Stomach (tissue), 8 donors: ENCODE measurements at regions not wholly inside any gene's neighbourhood (a gene's known extent, or its start where the extent isn't known, plus 50 kb on each side); places are given as distances from the start of the nearest gene placed in this dataset.

Experiments
- DNase-seq, 2 donors: peaks; one replicate each; pipeline versions ENCODE4 v3.0.0 to v3.0.0-alpha.2; 2013 to 2019
- H3K27ac ChIP-seq, 5 donors: fragments of 200-600 bp in 4 of 5; sonication (generic) in 4 of 5; one replicate each; pipeline ENCODE4 v1.5.1; 2013 to 2019; ENCODE audit warnings: mild to moderate bottlenecking in 1 of 5, moderate library complexity in 1 of 5
- H3K27me3 ChIP-seq, 3 donors: fragments of 200-600 bp; sonication (generic); one replicate each; pipeline ENCODE4 v1.5.1; 2017 to 2019; ENCODE audit warnings: mixed run types in 1 of 3
- H3K36me3 ChIP-seq, 4 donors: fragments of 200-600 bp; sonication (generic); 1 replicate in 3 of 4; 2 replicates in 1 of 4; pipeline ENCODE4 v1.5.1; 2016 to 2019
- H3K4me1 ChIP-seq, 4 donors: fragments of 200-600 bp; sonication (generic); one replicate each; pipeline ENCODE4 v1.5.1; 2016 to 2019
- H3K4me3 ChIP-seq, 4 donors: fragments of 200-600 bp; sonication (generic) in 3 of 4; one replicate each; pipeline ENCODE4 v1.5.1; 2016 to 2019; ENCODE audit warnings: mild to moderate bottlenecking in 1 of 4
- H3K9me3 ChIP-seq, 4 donors: fragments of 200-600 bp; sonication (generic); one replicate each; pipeline ENCODE4 v1.5.1; 2016 to 2019
- CTCF ChIP-seq, 7 experiments: fragments of 450-650 bp in 4 of 7; fragments of 200-600 bp in 3 of 7; sonication (generic) in 3 of 7; IDR thresholded peaks; one replicate each; pipeline ENCODE4 v1.5.1; 2016 to 2019; ENCODE audit warnings: antibody characterized with exemption in 7 of 7, control low read depth in 2 of 7, mild to moderate bottlenecking in 1 of 7
- EP300 ChIP-seq: sonication (generic); formaldehyde crosslinking; IDR thresholded peaks from one replicate; pipeline ENCODE4 v1.6.1; 2017; ENCODE audit warnings: antibody characterized with exemption
- POLR2A ChIP-seq, 4 donors: fragments of 450-650 bp; IDR thresholded peaks; one replicate each; pipeline ENCODE4 v1.6.1; 2016; ENCODE audit warnings: antibody characterized with exemption in 4 of 4, control low read depth in 2 of 4, mild to moderate bottlenecking in 1 of 4, moderate library complexity in 1 of 4
- POLR2AphosphoS5 ChIP-seq, 3 donors: sonication (generic); formaldehyde crosslinking; IDR thresholded peaks; one replicate each; pipeline ENCODE4 v1.6.1; 2016; ENCODE audit warnings: antibody characterized with exemption in 3 of 3
- WGBS, 5 donors: extraction: QIAGEN DNeasy Blood & Tissue Kit in 3 of 5; methylation state at CpG; one replicate each; pipeline versions ENCODE4 v1.1.5 to v1.1.7; 2013 to 2018; 5-methylcytosine and 5-hydroxymethylcytosine counted together
- intact Hi-C: fragments of 100-400 bp; cut with DNase I; formaldehyde crosslinking; loops from one replicate; pipeline ENCODE4 v1.15.1; 2023; ENCODE audit warnings: low total_unique reads
- donor health status: healthy with polysubstance abuse.
- donor health status: Bipolar disorder and iron deficiency.
- donor health status: healthy.

GRCh38 chr3:80010021-80010571 lies 242.3 kb upstream of the ROBO1 start:
- 68 to 71% (median 71%) methylated on average over 2 of the region's 2 CpGs for WGBS, 5 donors
- Histone ChIP-seq H3K27ac (no peak overlapping the region), H3K36me3 (no peaks in the 10 kb centered on the region), H3K4me1 (no peaks in the 10 kb centered on the region), H3K4me3 (no peak overlapping the region), H3K27me3 (no peaks in the 10 kb centered on the region), H3K9me3 (no peaks in the 10 kb centered on the region)
- intact Hi-C loops = no loop called here
- no peak for DNase-seq
- TF ChIP-seq POLR2AphosphoS5 (IDR thresholded peaks at IDR 0.05) (no peak), POLR2A (IDR thresholded peaks at IDR 0.05) (no peak), EP300 (no peak), CTCF (IDR thresholded peaks at IDR 0.05) (no peak)

- Histone ChIP-seq H3K27ac (no peak overlapping the region), H3K9me3 (peaks cover 0 to 4% (median 0%) of the 10 kb centered on the region in 4 donors), H3K4me3 (no peak overlapping the region), H3K27me3 (no peaks in the 10 kb centered on the region), H3K4me1 (no peaks in the 10 kb centered on the region), H3K36me3 (no peaks in the 10 kb centered on the region)
- 86 to 98% (median 91%) methylated on average over 1 of the region's 1 CpG for WGBS, 5 donors
- TF ChIP-seq POLR2A (IDR thresholded peaks at IDR 0.05) = no peak
- TF ChIP-seq POLR2AphosphoS5 (IDR thresholded peaks at IDR 0.05) = no peak
- no peak for TF ChIP-seq EP300
- no peak for TF ChIP-seq CTCF (IDR thresholded peaks at IDR 0.05)
- intact Hi-C loops = no loop called here
- no peak for DNase-seq
Measured at GRCh38 chr3:80007522-80007921, 239.7 kb upstream of the ROBO1 start.

- intact Hi-C loops = no loop called here
- Histone ChIP-seq H3K36me3 (no peaks in the 10 kb centered on the region), H3K4me1 (no peaks in the 10 kb centered on the region), H3K4me3 (no peak overlapping the region), H3K9me3 (peaks cover 0 to 8% (median 0%) of the 10 kb centered on the region in 4 donors), H3K27ac (no peak overlapping the region), H3K27me3 (no peaks in the 10 kb centered on the region)
- DNase-seq = no peak
- TF ChIP-seq CTCF (IDR thresholded peaks at IDR 0.05) (no peak), EP300 (no peak), POLR2AphosphoS5 (IDR thresholded peaks at IDR 0.05) (no peak), POLR2A (IDR thresholded peaks at IDR 0.05) (no peak)
Measured at GRCh38 chr3:80006315-80006714, 238.5 kb upstream of the ROBO1 start.

- WGBS, 5 donors = 50 to 65% (median 56%) methylated on average over 5 of the region's 5 CpGs
- Histone ChIP-seq H3K36me3 (no peaks in the 10 kb centered on the region), H3K4me1 (no peaks in the 10 kb centered on the region), H3K27me3 (no peaks in the 10 kb centered on the region), H3K9me3 (peaks cover 0 to 8% (median 0%) of the 10 kb centered on the region in 4 donors), H3K4me3 (no peak overlapping the region), H3K27ac (no peak overlapping the region)
- DNase-seq = no peak
- TF ChIP-seq POLR2AphosphoS5 (IDR thresholded peaks at IDR 0.05) (no peak), CTCF (IDR thresholded peaks at IDR 0.05) (no peak), EP300 (no peak), POLR2A (IDR thresholded peaks at IDR 0.05) (no peak)
- intact Hi-C loops = no loop called here
Measured at GRCh38 chr3:80000022-80000421, 232.2 kb upstream of the ROBO1 start.
